Tibial artery (tissue), 4 donors: ENCODE measurements at regions not wholly inside any gene's neighbourhood (a gene's known extent, or its start where the extent isn't known, plus 50 kb on each side); places are given as distances from the start of the nearest gene placed in this dataset.
"Not testable (repeated sequence)": the region's sequence is repeated elsewhere in the genome, so short reads cannot be mapped to it uniquely, and the experiment has no call there.

Experiments
- DNase-seq, 2 donors: peaks; one replicate each; pipeline ENCODE4 v3.0.0-alpha.2; 2019
- H3K27ac ChIP-seq, 2 donors: fragments of 200-600 bp; sonication (generic) in 1 of 2; 1 replicate in 1 of 2; 2 replicates in 1 of 2; pipeline ENCODE4 v1.5.1; 2018 to 2019; ENCODE audit warnings: mild to moderate bottlenecking in 1 of 2
- H3K27me3 ChIP-seq, 2 donors: fragments of 200-600 bp; sonication (generic) in 1 of 2; one replicate each; pipeline versions ENCODE4 v1.5.1 to v1.6.0; 2016 to 2019
- H3K36me3 ChIP-seq, 3 donors: fragments of 200-600 bp; sonication (generic) in 2 of 3; one replicate each; pipeline ENCODE4 v1.5.1; 2016 to 2019; ENCODE audit warnings: mild to moderate bottlenecking in 2 of 3
- H3K4me1 ChIP-seq, 4 donors: fragments of 200-600 bp; sonication (generic) in 2 of 4; 1 replicate in 3 of 4; 2 replicates in 1 of 4; pipeline ENCODE4 v1.5.1; 2016 to 2019
- H3K4me3 ChIP-seq, 2 donors: fragments of 200-600 bp; sonication (generic) in 1 of 2; 1 replicate in 1 of 2; 2 replicates in 1 of 2; pipeline ENCODE4 v1.5.1; 2018 to 2019; ENCODE audit warnings: mild to moderate bottlenecking in 2 of 2
- H3K9me3 ChIP-seq, 3 donors: fragments of 200-600 bp; sonication (generic) in 1 of 3; one replicate each; pipeline ENCODE4 v1.5.1; 2016 to 2019
- CTCF ChIP-seq, 2 experiments: fragments of 200-600 bp in 1 of 2; fragments of 450-650 bp in 1 of 2; IDR thresholded peaks; one replicate each; pipeline ENCODE4 v1.5.1; 2017 to 2019; ENCODE audit warnings: antibody characterized with exemption in 2 of 2, mild to moderate bottlenecking in 1 of 2, moderate library complexity in 1 of 2
- intact Hi-C: fragments of 100-400 bp; cut with DNase I; formaldehyde crosslinking; loops from one replicate; pipeline ENCODE4 v1.15.0; 2023; ENCODE audit warnings: low total_unique reads

GRCh38 chr7:142636751-142637150 lies 112.5 kb upstream of the PRSS1 start:
- intact Hi-C loops, result no loop called here
- Histone ChIP-seq H3K27me3 (peaks cover 0 to 13% of the 10 kb centered on the region in 2 donors), H3K4me3 (no peak overlapping the region)

GRCh38 chr7:142636107-142636506 lies 113.2 kb upstream of the PRSS1 start:
- H3K27ac ChIP-seq, H3K36me3 ChIP-seq, H3K4me3 ChIP-seq, intact Hi-C loops, DNase-seq, H3K9me3 ChIP-seq, H3K4me1 ChIP-seq: not testable (repeated sequence)
- H3K27me3 ChIP-seq, result peaks cover 0 to 17% of the 10 kb centered on the region in 2 donors

More at GRCh38 chr7:142636751-142637150, 112.5 kb upstream of the PRSS1 start:
- Histone ChIP-seq H3K36me3 (no peaks in the 10 kb centered on the region), H3K27ac (no peak overlapping the region), H3K4me1 (no peaks in the 10 kb centered on the region), H3K9me3 (no peaks in the 10 kb centered on the region)
- no peak for TF ChIP-seq CTCF (IDR thresholded peaks at IDR 0.05)
- no peak for DNase-seq

DNA sequence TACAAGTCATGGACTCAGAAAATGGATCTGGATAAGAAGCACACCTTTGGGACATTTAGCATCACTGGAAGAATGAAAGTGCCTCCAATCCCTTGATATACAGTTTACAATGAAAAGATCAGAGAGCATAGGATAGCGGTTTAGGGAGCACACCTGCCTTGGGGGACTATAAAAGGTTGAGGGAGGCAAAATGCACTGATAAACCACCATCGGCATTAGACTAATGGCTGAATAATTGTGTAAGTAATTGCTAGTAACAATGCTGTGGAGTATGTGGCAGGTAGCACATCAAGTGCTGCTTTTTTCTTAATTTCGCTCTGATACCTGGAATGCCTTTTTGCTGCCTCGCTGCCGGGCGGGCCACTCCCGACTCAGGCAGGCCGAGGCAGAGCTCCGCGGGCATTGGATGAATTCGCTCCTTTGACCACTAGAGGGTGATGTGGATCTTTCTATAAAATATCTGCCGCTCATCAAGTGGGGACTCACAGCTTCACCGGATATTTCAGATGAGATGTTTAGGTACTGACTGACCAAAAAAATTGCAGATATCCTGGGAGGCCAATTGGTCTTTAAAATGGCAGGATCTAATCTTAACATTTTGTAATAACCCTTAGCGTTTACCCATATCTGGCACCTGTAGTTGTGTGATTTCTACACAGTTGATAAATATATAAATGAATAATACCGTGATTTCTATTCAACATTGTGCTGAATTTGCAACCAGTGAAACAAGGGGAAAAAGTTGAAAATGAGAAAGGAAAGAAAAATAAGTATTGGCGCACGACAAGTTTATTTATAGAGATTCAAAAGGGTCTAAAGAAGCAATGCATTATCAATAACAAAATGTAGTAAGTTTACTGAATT lies 116.8 kb upstream of the PRSS1 start:
- intact Hi-C loops, result loop anchor here (5.0 kb wide), 1 partner anchor 150 kb away; no protein-coding TSS in a partner anchor

GRCh38 chr7:142629588-142630260 lies 119.5 kb upstream of the PRSS1 start:
- Histone ChIP-seq H3K27ac (no peak overlapping the region), H3K9me3 (no peaks in the 10 kb centered on the region), H3K27me3 (peaks cover 0 to 23% of the 10 kb centered on the region in 2 donors), H3K36me3 (no peaks in the 10 kb centered on the region), H3K4me1 (no peaks in the 10 kb centered on the region), H3K4me3 (no peak overlapping the region)
- no peak for DNase-seq
- no peak for TF ChIP-seq CTCF (IDR thresholded peaks at IDR 0.05)
- intact Hi-C loops, result loop anchor here (5.0 kb wide), 1 partner anchor 153 kb away; no protein-coding TSS in a partner anchor

More for the DNA sequence above, 116.8 kb upstream of the PRSS1 start:
- peaks cover 0 to 17% of the 10 kb centered on the region in 2 donors for H3K27me3 ChIP-seq
- no peak overlapping the region for H3K4me3 ChIP-seq
- DNase-seq, result no peak
- no peaks in the 10 kb centered on the region for H3K36me3 ChIP-seq
- H3K4me1 ChIP-seq, result no peaks in the 10 kb centered on the region
- no peak overlapping the region for H3K27ac ChIP-seq
- peak; percentile 58 to 59 for TF ChIP-seq CTCF (IDR thresholded peaks at IDR 0.05)
- H3K9me3 ChIP-seq, result no peaks in the 10 kb centered on the region

- intact Hi-C loops, result no loop called here
- DNase-seq, result no peak
- H3K4me1 ChIP-seq, result no peaks in the 10 kb centered on the region
- peaks cover 0 to 24% of the 10 kb centered on the region in 2 donors for H3K27me3 ChIP-seq
- no peaks in the 10 kb centered on the region for H3K36me3 ChIP-seq
- TF ChIP-seq CTCF (IDR thresholded peaks at IDR 0.05), result no peak
- no peak overlapping the region for H3K4me3 ChIP-seq
- no peak overlapping the region for H3K27ac ChIP-seq
- H3K9me3 ChIP-seq, result no peaks in the 10 kb centered on the region
Measured at GRCh38 chr7:142628945-142629344, 120.3 kb upstream of the PRSS1 start.

DNA sequence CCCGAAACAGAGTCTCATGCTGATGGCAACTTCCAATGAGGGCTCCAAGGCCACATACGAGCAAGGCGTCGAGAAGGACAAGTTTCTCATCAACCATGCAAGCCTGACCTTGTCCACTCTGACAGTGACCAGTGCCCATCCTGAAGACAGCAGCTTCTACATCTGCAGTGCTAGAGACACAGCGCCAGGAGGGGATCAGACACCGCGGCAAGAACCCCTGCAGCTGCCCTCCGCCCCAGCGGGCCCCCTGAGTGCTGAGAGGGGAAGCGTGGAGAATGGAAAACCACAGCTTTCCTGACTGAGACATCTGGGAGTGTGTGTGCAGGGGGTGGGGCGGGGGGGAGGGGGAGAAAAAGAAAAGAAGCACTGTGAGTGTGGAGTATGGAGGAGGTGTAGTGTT lies 122.0 kb upstream of the PRSS1 start:
- H3K4me3 ChIP-seq, DNase-seq, H3K9me3 ChIP-seq, H3K27ac ChIP-seq, H3K36me3 ChIP-seq, H3K4me1 ChIP-seq, intact Hi-C loops: not testable (repeated sequence)
- H3K27me3 ChIP-seq, result peaks cover 0 to 16% of the 10 kb centered on the region in 2 donors
